ENCODE measurements at regions not wholly inside any gene's neighbourhood (a gene's known extent, or its start where the extent isn't known, plus 50 kb on each side); places are given as distances from the start of the nearest gene placed in this dataset.

GRCh38 chr18:24560511-24560981, 100.1 kb downstream of the HRH4 start:
- FAIRE-seq (no peak), DNase-seq (ENCODE audit: low spot score) (peak; percentile 17)

GRCh38 chr18:24561369-24561965, 101.0 kb downstream of the HRH4 start:
- FAIRE-seq (no peak), DNase-seq (ENCODE audit: low spot score) (no peak)

GRCh38 chr18:24567199-24567598, 106.8 kb downstream of the HRH4 start:
- FAIRE-seq (no peak), DNase-seq (ENCODE audit: low spot score) (no peak)

GRCh38 chr18:24570716-24571115, 110.3 kb downstream of the HRH4 start:
- FAIRE-seq (no peak), DNase-seq (ENCODE audit: low spot score) (no peak)

- FAIRE-seq, result no peak
- DNase-seq (ENCODE audit: low spot score), result no peak
Observed at GRCh38 chr18:24582771-24583170, 122.3 kb downstream of the HRH4 start.

GRCh38 chr18:24584205-24584604, 123.8 kb downstream of the HRH4 start:
- DNase-seq (ENCODE audit: low spot score), result no peak
- no peak for FAIRE-seq

- no peak for FAIRE-seq
- no peak for DNase-seq (ENCODE audit: low spot score)
Observed at GRCh38 chr18:24584813-24585212, 124.4 kb downstream of the HRH4 start.

- DNase-seq (ENCODE audit: low spot score) (no peak), FAIRE-seq (no peak)
Observed at GRCh38 chr18:24585996-24586566, 125.6 kb downstream of the HRH4 start.

GRCh38 chr18:24586662-24587360, 126.4 kb downstream of the HRH4 start:
- DNase-seq (ENCODE audit: low spot score), result no peak
- no peak for FAIRE-seq

- no peak for FAIRE-seq
- no peak for DNase-seq (ENCODE audit: low spot score)
Observed at GRCh38 chr18:24588440-24588839, 128.0 kb downstream of the HRH4 start.

GRCh38 chr18:24590946-24591345, 130.5 kb downstream of the HRH4 start:
- FAIRE-seq, result no peak
- no peak for DNase-seq (ENCODE audit: low spot score)

GRCh38 chr18:24593401-24593800, 133.0 kb downstream of the HRH4 start:
- no peak for FAIRE-seq
- no peak for DNase-seq (ENCODE audit: low spot score)

GRCh38 chr18:24593886-24594285, 133.4 kb downstream of the HRH4 start:
- DNase-seq (ENCODE audit: low spot score) (no peak), FAIRE-seq (no peak)

GRCh38 chr18:24595561-24596031, 135.2 kb downstream of the HRH4 start:
- DNase-seq (ENCODE audit: low spot score), result no peak
- no peak for FAIRE-seq

- FAIRE-seq (peak; percentile 35), DNase-seq (ENCODE audit: low spot score) (peak; percentile 17)
Observed at GRCh38 chr18:24600076-24600654, 139.7 kb downstream of the HRH4 start.

GRCh38 chr18:24601585-24601984, 141.1 kb downstream of the HRH4 start:
- FAIRE-seq, result no peak
- no peak for DNase-seq (ENCODE audit: low spot score)

GRCh38 chr18:24602201-24602600, 141.8 kb downstream of the HRH4 start:
- no peak for FAIRE-seq
- no peak for DNase-seq (ENCODE audit: low spot score)

- FAIRE-seq (no peak), DNase-seq (ENCODE audit: low spot score) (no peak)
Observed at GRCh38 chr18:24603151-24603550, 142.7 kb downstream of the HRH4 start.

GRCh38 chr18:24605444-24605843, 145.0 kb downstream of the HRH4 start:
- no peak for DNase-seq (ENCODE audit: low spot score)
- FAIRE-seq, result no peak

GRCh38 chr18:24609254-24609653, 148.8 kb downstream of the HRH4 start:
- FAIRE-seq (no peak), DNase-seq (ENCODE audit: low spot score) (no peak)

- FAIRE-seq (no peak), DNase-seq (ENCODE audit: low spot score) (no peak)
Observed at GRCh38 chr18:24611075-24611474, 150.6 kb downstream of the HRH4 start.

GRCh38 chr18:24613896-24614640, 153.6 kb downstream of the HRH4 start:
- no peak for FAIRE-seq
- no peak for DNase-seq (ENCODE audit: low spot score)
